GM21447 (cell line): ENCODE measurements at regions not wholly inside any gene's neighbourhood (a gene's known extent, or its start where the extent isn't known, plus 50 kb on each side); places are given as distances from the start of the nearest gene placed in this dataset.
"Not testable (repeated sequence)": the region's sequence is repeated elsewhere in the genome, so short reads cannot be mapped to it uniquely, and the experiment has no call there.

Source experiments
- ATAC-seq: cut with Tn5 transposase; IDR thresholded peaks from one replicate; pipeline ENCODE4 v1.9.1; 2021; ENCODE audit not compliant: unreplicated experiment

GRCh38 chr2:222000326-222000725, 298.5 kb downstream of the PAX3 start:
- no peak for ATAC-seq

- ATAC-seq, result no peak
Observed at GRCh38 chr2:221999717-222000116, 299.1 kb downstream of the PAX3 start.

- no peak for ATAC-seq
Observed at GRCh38 chr2:221999166-221999565, 299.6 kb downstream of the PAX3 start.

- ATAC-seq, result no peak
Observed at GRCh38 chr2:221997683-221998082, 301.1 kb downstream of the PAX3 start.

GRCh38 chr2:221997100-221997499, 301.7 kb downstream of the PAX3 start:
- ATAC-seq, result no peak

- no peak for ATAC-seq
Observed at GRCh38 chr2:221994926-221995325, 303.9 kb downstream of the PAX3 start.

GRCh38 chr2:221984376-221984775, 314.4 kb downstream of the PAX3 start:
- not testable (repeated sequence) for ATAC-seq

GRCh38 chr2:221981912-221982470, 316.8 kb downstream of the PAX3 start:
- no peak for ATAC-seq

- ATAC-seq, result no peak
Observed at GRCh38 chr2:221975151-221975550, 323.6 kb downstream of the PAX3 start.

- no peak for ATAC-seq
Observed at GRCh38 chr2:221973902-221974301, 324.9 kb downstream of the PAX3 start.

- no peak for ATAC-seq
Observed at GRCh38 chr2:221973502-221973901, 325.3 kb downstream of the PAX3 start.

GRCh38 chr2:221972813-221973478, 325.9 kb downstream of the PAX3 start:
- ATAC-seq, result no peak

GRCh38 chr2:221970389-221970788, 328.4 kb downstream of the PAX3 start:
- no peak for ATAC-seq

- ATAC-seq, result no peak
Observed at GRCh38 chr2:221969830-221970144, 329.0 kb downstream of the PAX3 start.

GRCh38 chr2:221969087-221969829, 329.5 kb downstream of the PAX3 start:
- no peak for ATAC-seq

GRCh38 chr2:221962186-221962585, 336.6 kb downstream of the PAX3 start:
- no peak for ATAC-seq

GRCh38 chr2:221961561-221961960, 337.2 kb downstream of the PAX3 start:
- no peak for ATAC-seq

- no peak for ATAC-seq
Observed at GRCh38 chr2:221958224-221958623, 340.6 kb downstream of the PAX3 start.

- no peak for ATAC-seq
Observed at GRCh38 chr2:221948076-221948475, 350.7 kb downstream of the PAX3 start.

GRCh38 chr2:221944452-221944851, 354.3 kb downstream of the PAX3 start:
- not testable (repeated sequence) for ATAC-seq

GRCh38 chr2:221943076-221943810, 355.6 kb downstream of the PAX3 start:
- ATAC-seq, result no peak
